Dermis blood vessel endothelial cell (primary cell): ENCODE measurements at regions not wholly inside any gene's neighbourhood (a gene's known extent, or its start where the extent isn't known, plus 50 kb on each side); places are given as distances from the start of the nearest gene placed in this dataset.
A peak's percentile ranks its signal among the peaks of the same experiment; 100 is the strongest.

Experiments
- DNase-seq: peaks from one replicate; pipeline ENCODE4 v3.0.0; 2010

DNA sequence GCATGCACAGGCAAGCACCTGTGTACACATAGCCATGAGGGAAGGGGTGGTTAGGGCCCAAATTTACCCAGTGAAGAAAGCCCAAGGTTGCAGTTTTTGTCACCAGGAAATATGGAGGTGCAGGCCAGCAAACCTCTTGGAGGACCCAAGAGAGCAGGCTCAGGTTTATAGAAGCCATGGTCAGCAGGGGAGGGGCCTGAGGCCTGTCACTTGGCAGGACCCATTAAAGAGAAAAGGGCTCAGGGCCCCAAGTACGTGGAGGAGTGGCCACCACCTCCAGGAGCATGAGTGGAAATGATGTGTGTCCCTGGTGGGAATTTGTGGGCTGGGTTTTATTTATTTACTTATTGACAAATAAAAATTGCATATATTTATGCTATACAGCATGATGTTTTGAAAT, 192.9 kb downstream of the HAUS1 start:
- DNase-seq = no peak

DNA sequence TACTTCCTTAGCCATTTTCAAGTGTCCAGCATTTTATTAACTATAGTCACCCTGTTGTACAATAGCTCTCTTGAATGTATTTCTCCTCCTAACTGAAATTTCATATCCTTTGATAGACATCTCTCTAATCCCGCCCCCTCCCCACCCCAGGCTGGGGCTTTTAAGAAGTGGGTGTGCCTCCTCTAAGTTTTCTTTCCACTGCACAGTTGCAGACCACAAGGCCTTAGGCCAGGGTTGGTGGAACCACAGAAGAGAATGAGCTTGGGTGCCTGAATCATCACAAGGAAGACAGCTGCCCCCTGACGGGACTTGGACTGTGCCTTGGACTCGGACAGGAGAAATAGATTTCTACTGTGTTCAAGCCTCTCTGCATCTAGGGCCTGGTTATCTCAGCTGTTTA, 193.4 kb downstream of the HAUS1 start:
- no peak for DNase-seq

- no peak for DNase-seq
Observed at GRCh38 chr18:46298511-46298910, 194.3 kb downstream of the HAUS1 start.

DNA sequence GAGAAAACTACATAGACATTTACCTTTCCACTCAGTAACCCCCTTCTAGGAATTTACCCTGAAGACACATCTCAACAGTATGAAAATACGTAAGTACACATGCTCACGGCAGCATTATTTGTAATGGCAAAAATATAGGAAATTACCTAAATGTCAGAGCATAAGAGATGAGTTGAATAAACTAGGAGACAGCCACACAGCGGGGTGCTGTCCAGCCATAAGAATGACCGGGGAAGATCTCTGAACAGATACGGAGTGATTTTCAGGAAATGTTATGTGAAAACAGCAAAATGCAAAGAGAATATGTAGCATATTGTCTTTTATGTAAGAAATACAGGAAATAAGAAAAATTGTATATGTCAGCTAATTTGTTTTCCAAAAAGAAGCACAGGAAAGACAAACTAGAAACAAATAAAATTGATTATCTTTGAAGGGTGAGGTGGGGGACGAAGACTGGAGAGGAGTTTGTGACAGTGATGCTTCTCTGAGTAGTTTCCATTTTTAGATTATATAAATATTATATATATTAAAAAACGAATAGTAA, 195.4 kb downstream of the HAUS1 start:
- no peak for DNase-seq

- DNase-seq = no peak
Observed at GRCh38 chr18:46301081-46301480, 196.9 kb downstream of the HAUS1 start.

GRCh38 chr18:46301571-46301970, 197.4 kb downstream of the HAUS1 start:
- no peak for DNase-seq

DNA sequence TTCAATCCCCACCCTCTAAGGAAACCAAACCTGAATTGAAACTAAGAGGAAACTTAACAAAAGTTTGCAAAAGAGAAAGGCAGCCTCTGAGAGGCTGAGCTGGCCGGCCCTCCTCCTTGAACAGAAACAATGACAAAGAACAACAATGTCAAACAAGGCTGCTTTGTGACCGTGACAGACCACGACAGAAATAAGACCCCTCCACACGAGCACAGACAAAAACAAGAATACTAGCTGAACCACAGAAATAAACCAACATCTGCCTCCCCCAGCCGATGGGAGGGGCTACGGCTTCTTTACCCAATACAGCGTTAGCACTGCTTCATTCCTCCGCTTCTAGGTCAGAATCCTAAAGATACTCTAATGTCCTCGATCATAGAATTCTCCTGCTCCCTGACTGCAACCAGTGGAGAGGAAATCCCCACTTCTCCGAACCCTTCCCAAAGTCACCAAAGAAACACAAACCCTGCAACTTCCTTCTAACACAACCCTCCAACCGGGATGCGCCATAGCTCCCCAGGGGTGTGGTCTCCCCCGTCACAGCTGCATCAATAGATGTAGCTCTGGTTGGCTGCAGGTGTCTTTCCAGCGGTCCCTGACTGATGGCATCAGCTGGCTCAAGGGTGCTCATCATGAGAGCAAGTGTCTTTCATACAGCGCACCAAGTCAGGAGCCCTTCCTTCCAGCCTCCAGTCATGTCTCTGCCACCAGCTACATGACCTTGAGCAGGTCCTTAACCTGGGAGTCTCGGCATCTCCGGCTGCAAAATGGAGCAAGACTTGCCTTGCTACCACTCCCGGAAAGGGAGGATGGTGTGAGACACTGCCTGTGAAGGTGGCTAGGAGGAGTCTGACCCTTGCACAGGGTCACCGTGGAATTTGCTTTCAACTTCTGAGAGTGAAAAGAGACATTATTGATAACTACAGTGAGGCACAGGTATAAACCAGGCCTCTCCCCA, 198.6 kb downstream of the HAUS1 start:
- no peak for DNase-seq

DNA sequence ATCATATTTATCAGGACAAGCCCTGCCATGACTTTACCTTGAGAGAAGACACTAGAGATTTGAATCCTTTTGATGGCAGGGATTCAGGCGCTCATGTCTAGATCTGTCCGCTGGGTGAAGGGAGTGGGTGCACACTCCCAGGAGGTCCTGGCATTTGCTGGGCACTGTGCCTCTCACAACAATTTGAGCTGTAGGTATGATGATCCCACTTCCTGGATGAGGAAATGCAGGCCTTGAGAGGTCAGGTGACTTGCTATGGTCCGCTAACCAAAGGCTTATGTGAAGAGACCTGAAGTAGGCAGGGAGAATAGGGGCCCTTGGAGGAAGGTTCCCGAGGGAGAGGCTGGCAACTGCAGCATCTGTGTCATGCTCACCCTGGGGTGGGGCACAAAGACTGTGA, 206.1 kb downstream of the HAUS1 start:
- DNase-seq = no peak

DNA sequence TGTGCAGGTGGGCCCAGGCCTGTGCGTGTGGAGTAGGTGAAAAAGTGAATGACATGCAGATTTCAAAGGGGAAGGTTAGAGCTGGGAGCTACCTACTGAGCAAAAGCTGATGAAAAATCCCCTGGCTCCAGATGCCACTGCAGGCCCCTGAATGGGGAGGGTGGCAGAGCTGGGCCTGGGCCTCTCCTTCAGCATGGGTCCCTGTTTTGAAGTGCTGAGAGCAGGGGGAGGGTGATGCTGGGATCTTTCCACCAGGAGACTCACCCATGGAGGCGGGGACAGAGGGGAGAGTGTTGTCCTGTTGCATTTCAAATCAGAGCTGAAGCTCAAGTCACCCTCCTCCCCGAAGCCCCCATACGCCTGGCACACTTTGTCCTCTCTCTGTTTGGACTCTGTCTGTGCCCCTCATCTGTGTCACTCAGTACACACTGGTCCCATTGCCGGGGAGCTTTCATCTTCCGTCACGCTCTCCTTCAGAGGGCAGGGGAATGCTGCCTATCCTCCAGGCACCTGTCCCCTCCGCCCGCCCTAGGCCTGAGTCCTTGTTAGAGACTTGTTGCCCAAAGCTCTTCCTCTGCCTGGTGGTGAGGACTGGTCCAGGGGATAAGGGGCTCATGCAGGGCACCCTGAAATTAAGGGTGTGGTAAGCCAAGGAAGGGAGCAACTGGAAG, 206.6 kb downstream of the HAUS1 start:
- no peak for DNase-seq

DNA sequence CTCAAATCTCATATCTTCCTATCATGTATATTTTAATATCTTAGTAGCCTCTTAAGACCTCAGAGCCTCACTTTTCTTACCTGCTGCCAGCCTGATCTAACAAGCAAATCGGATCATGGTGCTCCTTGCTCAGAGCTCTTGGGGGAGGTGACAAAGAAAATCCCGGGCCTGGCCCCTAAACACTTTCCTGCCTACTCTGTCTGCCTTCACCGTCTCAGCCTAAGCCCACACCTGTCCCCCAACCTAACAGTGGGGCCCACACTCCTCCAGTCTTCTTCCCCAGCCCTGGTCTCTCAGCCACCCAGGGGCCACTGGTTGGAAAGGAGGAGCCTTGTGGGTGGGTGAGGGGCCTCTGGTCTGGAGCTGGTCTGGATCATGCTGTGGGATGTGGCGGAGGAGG, 207.3 kb downstream of the HAUS1 start:
- no peak for DNase-seq

GRCh38 chr18:46312221-46312620, 208.0 kb downstream of the HAUS1 start:
- DNase-seq = no peak

GRCh38 chr18:46313521-46313920, 209.3 kb downstream of the HAUS1 start:
- DNase-seq = no peak

DNA sequence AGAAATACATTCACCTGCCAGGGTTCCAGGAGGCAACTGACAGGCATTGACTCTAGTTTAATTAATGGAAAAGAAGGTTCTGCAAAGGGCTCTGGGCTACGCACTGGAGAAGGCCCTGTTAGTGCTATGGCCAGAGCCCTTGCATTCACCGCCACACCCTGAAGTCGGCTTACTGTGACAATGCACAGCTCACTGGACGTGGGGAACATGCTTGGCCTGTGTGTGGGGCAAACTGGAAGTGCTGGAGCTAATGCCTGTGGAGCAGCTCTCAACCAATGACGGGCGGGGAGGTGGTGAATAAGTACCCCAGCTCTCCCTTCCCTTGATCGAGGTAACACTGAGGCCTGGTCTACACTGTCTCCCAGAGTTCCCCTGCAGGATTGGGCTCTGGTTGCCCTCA, 209.8 kb downstream of the HAUS1 start:
- no peak for DNase-seq

DNA sequence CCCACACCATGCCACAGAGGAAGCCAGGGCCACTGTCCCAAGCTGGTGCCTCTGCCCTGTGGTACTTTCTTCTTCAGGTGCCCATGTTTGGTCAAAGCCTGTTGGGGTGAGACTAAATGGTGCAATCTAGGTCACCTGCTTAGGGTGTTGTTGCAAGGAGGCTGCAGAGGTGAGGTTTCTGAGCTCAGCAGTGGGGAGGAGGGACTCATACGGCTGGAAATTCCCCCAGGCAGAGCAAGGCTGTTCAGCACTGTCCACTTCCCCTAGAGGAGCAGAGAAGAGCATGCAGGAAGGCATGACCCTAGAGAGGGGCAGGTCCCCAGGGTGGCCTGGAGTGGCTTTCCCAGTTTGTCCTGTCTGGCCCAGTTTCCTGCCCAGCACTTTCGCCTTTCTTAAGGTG, 211.0 kb downstream of the HAUS1 start:
- DNase-seq = no peak

DNA sequence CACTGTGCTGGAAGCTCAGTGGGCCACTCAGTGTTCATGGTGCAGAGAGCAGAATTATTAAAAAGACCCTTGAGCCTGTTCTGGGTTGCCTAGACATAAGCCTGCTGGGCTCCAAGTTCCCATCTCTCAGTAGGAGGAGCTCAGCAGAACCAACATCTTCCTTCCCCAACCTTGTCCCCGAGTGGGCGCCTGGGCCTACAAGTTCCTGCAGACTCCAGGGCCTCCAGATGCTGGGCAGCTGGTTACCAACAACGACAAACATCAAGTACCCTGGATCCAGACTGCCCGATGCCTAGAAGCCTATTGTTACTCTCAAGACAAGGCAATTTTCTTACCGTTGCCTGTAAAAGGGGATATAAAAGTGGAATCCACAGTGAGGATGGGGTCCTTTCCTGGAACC, 214.2 kb downstream of the HAUS1 start:
- no peak for DNase-seq

GRCh38 chr18:46319783-46320182, 215.6 kb downstream of the HAUS1 start:
- no peak for DNase-seq

GRCh38 chr18:46320297-46320696, 216.1 kb downstream of the HAUS1 start:
- no peak for DNase-seq

- DNase-seq = no peak
Observed at GRCh38 chr18:46320928-46321711, 216.9 kb downstream of the HAUS1 start.

GRCh38 chr18:46321955-46322354, 217.8 kb downstream of the HAUS1 start:
- no peak for DNase-seq

- no peak for DNase-seq
Observed at GRCh38 chr18:46322411-46322891, 218.3 kb downstream of the HAUS1 start.

DNA sequence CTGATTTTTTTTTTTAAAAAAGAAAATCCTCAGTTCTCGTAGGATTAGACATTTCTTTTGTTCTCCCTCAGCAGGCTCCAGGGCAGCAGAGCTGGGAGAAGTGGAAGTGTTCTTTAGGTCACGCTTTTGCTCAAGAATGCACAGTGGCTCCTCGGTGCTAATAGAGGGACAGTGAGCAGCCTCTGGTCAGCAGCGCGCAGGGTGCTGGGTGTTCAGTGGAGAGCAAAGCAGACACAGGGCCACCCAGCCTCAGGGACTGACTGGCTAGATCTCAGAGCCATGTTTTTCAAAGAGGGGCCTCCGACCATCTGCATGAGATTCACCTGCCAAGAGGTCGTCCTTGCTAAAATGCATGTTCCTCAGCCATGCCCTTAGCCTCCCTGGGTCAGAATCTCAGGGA, 218.8 kb downstream of the HAUS1 start:
- DNase-seq = no peak

GRCh38 chr18:46324087-46324955, 220.1 kb downstream of the HAUS1 start:
- peak; percentile 7 for DNase-seq
